Gastrocnemius medialis (tissue), 4 donors: ENCODE measurements at regions not wholly inside any gene's neighbourhood (a gene's known extent, or its start where the extent isn't known, plus 50 kb on each side); places are given as distances from the start of the nearest gene placed in this dataset.

Source experiments
- CTCF ChIP-seq, 5 experiments: fragments of 450-650 bp in 3 of 5; fragments of 200-600 bp in 2 of 5; sonication (generic) in 2 of 5; IDR thresholded peaks in 4 of 5; conservative IDR thresholded peaks in 1 of 5; 1 replicate in 4 of 5; 2 replicates in 1 of 5; pipeline ENCODE4 v1.5.1; 2016 to 2019; ENCODE audit warnings: antibody characterized with exemption in 5 of 5, mild to moderate bottlenecking in 3 of 5, moderate library complexity in 3 of 5
- POLR2A ChIP-seq, 2 donors: fragments of 450-650 bp; IDR thresholded peaks; one replicate each; pipeline ENCODE4 v1.6.1; 2017; ENCODE audit warnings: antibody characterized with exemption in 2 of 2, mild to moderate bottlenecking in 2 of 2, moderate library complexity in 2 of 2

GRCh38 chr12:124698998-124699305, 131.5 kb upstream of the NCOR2 start:
- TF ChIP-seq CTCF (IDR thresholded peaks at IDR 0.05 in 4 of 5, conservative IDR thresholded peaks at IDR 0.05 in 1 of 5) (no peak), POLR2A (IDR thresholded peaks at IDR 0.05) (no peak)
